ENCODE measurements at regions not wholly inside any gene's neighbourhood (a gene's known extent, or its start where the extent isn't known, plus 50 kb on each side); places are given as distances from the start of the nearest gene placed in this dataset.

DNA sequence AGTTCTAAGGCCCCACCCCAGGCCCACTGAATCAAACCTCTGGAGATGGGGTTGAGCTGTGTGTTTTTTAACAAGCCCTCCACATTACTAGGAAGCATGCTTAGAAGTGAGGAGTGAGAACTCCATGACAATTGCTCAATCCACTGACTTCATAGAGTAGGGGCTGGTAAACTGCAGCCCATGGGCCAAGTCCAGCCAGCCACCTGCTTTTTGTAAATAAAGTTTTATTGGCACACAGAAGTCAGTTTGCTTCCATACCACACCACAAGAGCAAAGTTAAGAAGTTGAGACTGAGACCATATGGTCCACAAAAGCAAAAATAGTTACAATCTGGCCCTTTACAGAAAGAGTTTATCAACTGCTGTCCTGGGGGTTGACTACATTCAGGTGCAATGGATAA, 309.2 kb downstream of the SETD4 start:
- no peaks in the 10 kb centered on the region for H3K79me2 ChIP-seq (ENCODE audit: low read length)
- no peak for DNase-seq
- no peaks in the 10 kb centered on the region for H4K20me1 ChIP-seq (ENCODE audit: insufficient read depth, low read length)
- no peaks in the 10 kb centered on the region for H3K36me3 ChIP-seq (replicated peaks; ENCODE audit: insufficient read depth, low read length)
- no peak overlapping the region for H3K9ac ChIP-seq (ENCODE audit: low read length)
- no peak overlapping the region for H3K4me2 ChIP-seq (ENCODE audit: low read depth, low read length)
- no peak overlapping the region for H3K27ac ChIP-seq (ENCODE audit: low read length)
- no peaks in the 10 kb centered on the region for H3K9me2 ChIP-seq (replicated peaks; ENCODE audit: insufficient read depth, low read length)
- TF ChIP-seq, protein P1, sequence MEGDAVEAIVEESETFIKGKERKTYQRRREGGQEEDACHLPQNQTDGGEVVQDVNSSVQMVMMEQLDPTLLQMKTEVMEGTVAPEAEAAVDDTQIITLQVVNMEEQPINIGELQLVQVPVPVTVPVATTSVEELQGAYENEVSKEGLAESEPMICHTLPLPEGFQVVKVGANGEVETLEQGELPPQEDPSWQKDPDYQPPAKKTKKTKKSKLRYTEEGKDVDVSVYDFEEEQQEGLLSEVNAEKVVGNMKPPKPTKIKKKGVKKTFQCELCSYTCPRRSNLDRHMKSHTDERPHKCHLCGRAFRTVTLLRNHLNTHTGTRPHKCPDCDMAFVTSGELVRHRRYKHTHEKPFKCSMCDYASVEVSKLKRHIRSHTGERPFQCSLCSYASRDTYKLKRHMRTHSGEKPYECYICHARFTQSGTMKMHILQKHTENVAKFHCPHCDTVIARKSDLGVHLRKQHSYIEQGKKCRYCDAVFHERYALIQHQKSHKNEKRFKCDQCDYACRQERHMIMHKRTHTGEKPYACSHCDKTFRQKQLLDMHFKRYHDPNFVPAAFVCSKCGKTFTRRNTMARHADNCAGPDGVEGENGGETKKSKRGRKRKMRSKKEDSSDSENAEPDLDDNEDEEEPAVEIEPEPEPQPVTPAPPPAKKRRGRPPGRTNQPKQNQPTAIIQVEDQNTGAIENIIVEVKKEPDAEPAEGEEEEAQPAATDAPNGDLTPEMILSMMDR (IDR thresholded peaks at IDR 0.05; ENCODE audit: low read length) = no peak
- TF ChIP-seq EZH2 (optimal IDR thresholded peaks at IDR 0.05; ENCODE audit: low read depth, low read length) = no peak
- no peak for TF ChIP-seq EZH2phosphoT487 (IDR thresholded peaks at IDR 0.05; ENCODE audit: low read length)
- no peaks in the 10 kb centered on the region for H3K9me3 ChIP-seq (replicated peaks; ENCODE audit: insufficient read depth, low read length)
- no peaks in the 10 kb centered on the region for H3K4me1 ChIP-seq (ENCODE audit: low read length)
- no peaks in the 10 kb centered on the region for H3F3A ChIP-seq (ENCODE audit: insufficient read depth, low read length)
- H3K27me3 ChIP-seq (replicated peaks; ENCODE audit: insufficient read depth, low read length) = no peaks in the 10 kb centered on the region
- no peak overlapping the region for H3K4me3 ChIP-seq (ENCODE audit: low read length)
- H2AFZ ChIP-seq (ENCODE audit: low read length) = no peak overlapping the region

DNA sequence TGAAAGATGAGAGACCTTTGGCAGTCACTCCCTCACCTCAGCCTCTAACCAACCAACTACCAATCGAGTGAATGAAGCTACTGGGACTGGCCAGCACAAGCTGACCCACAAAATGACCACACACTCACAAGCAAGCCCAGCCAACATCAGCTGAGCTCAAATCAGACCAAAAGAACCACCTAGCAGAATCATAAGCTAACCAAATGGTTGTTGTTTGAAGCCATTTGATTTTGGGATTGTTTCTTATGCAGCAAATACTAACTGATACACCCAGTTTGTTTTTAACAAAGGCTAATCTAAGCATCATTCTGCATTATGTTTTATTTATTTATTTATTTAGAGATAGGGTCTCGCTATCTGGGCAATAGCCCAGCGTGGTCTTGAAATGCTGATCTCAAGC, 310.4 kb downstream of the SETD4 start:
- Histone ChIP-seq H3K9me2 (replicated peaks; ENCODE audit: insufficient read depth, low read length) (no peaks in the 10 kb centered on the region), H2AFZ (ENCODE audit: low read length) (no peak overlapping the region), H3K27ac (ENCODE audit: low read length) (no peak overlapping the region), H3K9me3 (replicated peaks; ENCODE audit: insufficient read depth, low read length) (no peaks in the 10 kb centered on the region), H3K4me1 (ENCODE audit: low read length) (no peaks in the 10 kb centered on the region), H3K9ac (ENCODE audit: low read length) (no peak overlapping the region), H3K4me2 (ENCODE audit: low read depth, low read length) (no peak overlapping the region), H3F3A (ENCODE audit: insufficient read depth, low read length) (no peaks in the 10 kb centered on the region), H4K20me1 (ENCODE audit: insufficient read depth, low read length) (no peaks in the 10 kb centered on the region), H3K36me3 (replicated peaks; ENCODE audit: insufficient read depth, low read length) (no peaks in the 10 kb centered on the region), H3K4me3 (ENCODE audit: low read length) (no peak overlapping the region), H3K79me2 (ENCODE audit: low read length) (no peaks in the 10 kb centered on the region), H3K27me3 (replicated peaks; ENCODE audit: insufficient read depth, low read length) (no peaks in the 10 kb centered on the region)
- TF ChIP-seq, protein P1 (IDR thresholded peaks at IDR 0.05; ENCODE audit: low read length) = no peak
- TF ChIP-seq EZH2phosphoT487 (IDR thresholded peaks at IDR 0.05; ENCODE audit: low read length) (no peak), EZH2 (optimal IDR thresholded peaks at IDR 0.05; ENCODE audit: low read depth, low read length) (no peak)
- no peak for DNase-seq

DNA sequence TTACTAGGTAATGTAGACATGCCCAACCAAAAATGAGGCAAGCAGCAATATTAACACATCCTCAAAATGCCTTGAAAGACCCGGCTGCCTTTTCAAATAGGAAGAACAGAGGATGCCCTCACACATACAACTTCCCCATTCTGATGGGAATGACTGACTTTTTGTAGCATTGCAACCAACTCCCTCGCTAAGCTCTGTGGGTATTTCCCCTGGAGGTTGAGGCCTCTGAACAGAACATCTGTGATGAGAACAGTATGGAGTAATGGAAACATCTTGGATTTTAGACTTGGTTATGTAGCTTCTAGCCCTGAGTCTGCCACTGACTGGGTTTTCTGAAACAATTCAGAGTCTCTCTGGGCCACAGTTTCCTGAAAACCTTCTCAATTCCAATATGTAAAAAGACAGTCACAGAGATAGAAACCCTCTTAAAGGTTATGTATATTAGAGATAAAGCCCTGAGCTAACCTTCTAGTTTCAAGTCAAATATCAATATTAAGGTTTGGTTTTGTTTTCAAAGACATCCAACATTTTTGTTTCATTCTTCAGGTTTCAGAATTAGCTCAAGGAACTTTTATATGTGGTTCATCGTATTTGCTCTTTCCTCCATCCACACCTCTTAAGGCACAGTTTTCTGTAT, 311.5 kb downstream of the SETD4 start:
- Histone ChIP-seq H3K27me3 (replicated peaks; ENCODE audit: insufficient read depth, low read length) (no peaks in the 10 kb centered on the region), H3K36me3 (replicated peaks; ENCODE audit: insufficient read depth, low read length) (no peaks in the 10 kb centered on the region), H3K9ac (ENCODE audit: low read length) (no peak overlapping the region), H3K9me2 (replicated peaks; ENCODE audit: insufficient read depth, low read length) (no peaks in the 10 kb centered on the region), H3K4me1 (ENCODE audit: low read length) (no peaks in the 10 kb centered on the region), H4K20me1 (ENCODE audit: insufficient read depth, low read length) (no peaks in the 10 kb centered on the region), H3K79me2 (ENCODE audit: low read length) (no peaks in the 10 kb centered on the region), H3K4me3 (ENCODE audit: low read length) (no peak overlapping the region), H3F3A (ENCODE audit: insufficient read depth, low read length) (no peaks in the 10 kb centered on the region), H3K27ac (ENCODE audit: low read length) (no peak overlapping the region), H2AFZ (ENCODE audit: low read length) (no peak overlapping the region), H3K4me2 (ENCODE audit: low read depth, low read length) (no peak overlapping the region), H3K9me3 (replicated peaks; ENCODE audit: insufficient read depth, low read length) (no peaks in the 10 kb centered on the region)
- DNase-seq = no peak
- no peak for TF ChIP-seq EZH2 (optimal IDR thresholded peaks at IDR 0.05; ENCODE audit: low read depth, low read length)
- TF ChIP-seq EZH2phosphoT487 (IDR thresholded peaks at IDR 0.05; ENCODE audit: low read length) = no peak
- TF ChIP-seq, protein P1 (IDR thresholded peaks at IDR 0.05; ENCODE audit: low read length) = no peak
